K562 (cell line): ENCODE measurements at regions not wholly inside any gene's neighbourhood (a gene's known extent, or its start where the extent isn't known, plus 50 kb on each side); places are given as distances from the start of the nearest gene placed in this dataset.

ENCODE experiments used
- ATAC-seq: fragments of 200-7000 bp; cut with Tn5 transposase; 3 replicates; pipeline ENCODE4 v1.9.1; 2020; ENCODE audit warnings: moderate library complexity
- BruUV-seq: library from RNA; stranded (reverse); fragments of 400-500 nt; replicated peaks from 2 replicates; lab custom pipeline; 2021; lab: Mats Ljungman, UMichigan
- CTCF ChIA-PET: fragments of 300-600 bp; formaldehyde crosslinking; extraction: SDS; loops from one replicate; lab custom pipeline; 2021; ENCODE audit warnings: low intra/inter-chr PET ratio; lab: Yijun Ruan, JAX
- POLR2A ChIA-PET: fragments of 300-600, 350-650 bp; sonication (Branson Sonifier 250); formaldehyde crosslinking; extraction: SDS; loops from one replicate; lab custom pipeline; 2021; ENCODE audit warnings: antibody characterized with exemption, inconsistent platforms; lab: Yijun Ruan, JAX
- DNase-seq, 4 experiments: peaks; one replicate each; pipeline versions ENCODE4 v3.0.0 to v3.0.0-alpha.2; 2011 to 2018; ENCODE audit warnings: low spot score in 3 of 4, mixed read lengths in 3 of 4; ENCODE audit errors: extremely low read depth in 1 of 4
- FAIRE-seq: peaks from 2 replicates; lab custom pipeline; 2011; peaks lifted over from hg19 to GRCh38; lab: Jason Lieb, UNC
- H2AFZ ChIP-seq: 2 replicates; pipeline ENCODE4 v1.6.0; 2011; ENCODE audit warnings: low read depth, low read length, control low read depth, inconsistent platforms
- H3K27ac ChIP-seq: fragments of 200-600 bp; 3 replicates; pipeline ENCODE4 v1.8.0; 2011; ENCODE audit warnings: low read depth, mild to moderate bottlenecking, control low read depth, inconsistent platforms, low read length, moderate library complexity, mixed read lengths; ENCODE audit errors: extremely low read depth
- H3K27me3 ChIP-seq, 2 experiments: fragments of 300-600 bp in 1 of 2; 2 replicates in 1 of 2; 3 replicates in 1 of 2; pipeline versions ENCODE4 v1.6.0 to v1.8.0; 2011; ENCODE audit warnings: inconsistent platforms in 2 of 2, low read length in 2 of 2, mild to moderate bottlenecking in 1 of 2, mixed read lengths in 1 of 2, moderate library complexity in 1 of 2; ENCODE audit not compliant: control insufficient read depth in 2 of 2, insufficient read depth in 2 of 2
- H3K36me3 ChIP-seq: fragments of 300-600 bp; 3 replicates; pipeline ENCODE4 v1.8.0; 2011; ENCODE audit warnings: mild to moderate bottlenecking, low read length, inconsistent platforms; ENCODE audit not compliant: control insufficient read depth, insufficient read depth
- H3K4me1 ChIP-seq, 2 experiments: fragments of 200-600 bp in 1 of 2; replicated peaks in 1 of 2; 2 replicates in 1 of 2; 3 replicates in 1 of 2; pipeline versions ENCODE4 v1.5.1 to v1.8.0; 2011; ENCODE audit warnings: inconsistent platforms in 2 of 2, low read length in 2 of 2, mild to moderate bottlenecking in 1 of 2, mixed read lengths in 1 of 2, moderate library complexity in 1 of 2; ENCODE audit not compliant: control insufficient read depth in 2 of 2, insufficient read depth in 2 of 2
- H3K4me2 ChIP-seq: 2 replicates; pipeline ENCODE4 v1.6.1; 2011; ENCODE audit warnings: low read length, control low read depth, inconsistent platforms, mixed read lengths; ENCODE audit not compliant: insufficient read depth
- H3K4me3 ChIP-seq: fragments of 200-600 bp; sonication (generic), shearing (Covaris generic); 2 replicates; pipeline ENCODE4 v1.5.1; 2016; ENCODE audit warnings: control low read depth, inconsistent platforms
- H3K79me2 ChIP-seq: fragments of 200-600 bp; 3 replicates; pipeline ENCODE4 v1.8.0; 2011; ENCODE audit warnings: low read length, inconsistent platforms; ENCODE audit not compliant: control insufficient read depth, insufficient read depth
- H3K9ac ChIP-seq, 2 experiments: 2 replicates each; pipeline versions ENCODE4 v1.6.0 to v1.6.1; 2011; ENCODE audit warnings: low read depth in 2 of 2, low read length in 2 of 2, control low read depth in 1 of 2, inconsistent platforms in 1 of 2, mild to moderate bottlenecking in 1 of 2, mixed read lengths in 1 of 2; ENCODE audit not compliant: insufficient read depth in 1 of 2
- H3K9me1 ChIP-seq: one replicate; pipeline ENCODE4 v1.6.0; 2011; ENCODE audit warnings: inconsistent platforms, mild to moderate bottlenecking, low read length, moderate library complexity; ENCODE audit not compliant: control insufficient read depth, insufficient read depth
- H3K9me3 ChIP-seq: replicated peaks from 2 replicates; pipeline ENCODE4 v1.5.1; 2011; ENCODE audit warnings: low read depth, low read length, inconsistent platforms; ENCODE audit not compliant: control insufficient read depth, insufficient read depth
- H4K20me1 ChIP-seq: replicated peaks from 2 replicates; pipeline ENCODE4 v1.6.1; 2011; ENCODE audit warnings: low read length, inconsistent platforms, mixed read lengths; ENCODE audit not compliant: control insufficient read depth, insufficient read depth
- ADNP ChIP-seq: fragments of 200-800 bp; sonication (Bioruptor generic); IDR thresholded peaks from 2 replicates; pipeline ENCODE4 v1.6.1; 2016; ENCODE audit warnings: missing genetic modification characterization, missing compliant biosample characterization
- CBX5 ChIP-seq: IDR thresholded peaks from 2 replicates; pipeline ENCODE4 v1.6.1; 2014; ENCODE audit warnings: low read depth, borderline replicate concordance
- ETV5 ChIP-seq: sonication (generic); formaldehyde crosslinking; IDR thresholded peaks from 2 replicates; pipeline ENCODE4 v1.4.0; 2020; ENCODE audit warnings: low read depth, mild to moderate bottlenecking, missing genetic modification reagents
- HDAC2 ChIP-seq: fragments of 450-650 bp; IDR thresholded peaks from 2 replicates; pipeline ENCODE4 v1.6.1; 2016; ENCODE audit warnings: mild to moderate bottlenecking
- HIVEP1 ChIP-seq: fragments of 250-450 bp; sonication (Bioruptor Pico); IDR thresholded peaks from 2 replicates; pipeline ENCODE4 v1.4.0; 2020; ENCODE audit warnings: mild to moderate bottlenecking
- PML ChIP-seq: IDR thresholded peaks from 2 replicates; pipeline ENCODE4 v1.6.1; 2012; ENCODE audit warnings: low read length, inconsistent platforms
- TARDBP ChIP-seq: fragments of 450-650 bp; IDR thresholded peaks from 2 replicates; pipeline ENCODE4 v1.6.1; 2016
- WGBS: fragments of 100-300 bp; shearing (Covaris generic); methylation state at CpG from one replicate; pipeline ENCODE4 v1.1.6; 2016; ENCODE audit warnings: low coverage, mixed read lengths; ENCODE audit not compliant: insufficient coverage; ENCODE audit errors: missing lambda C conversion rate; 5-methylcytosine and 5-hydroxymethylcytosine counted together
- in situ Hi-C: fragments of 300-500 bp; cut with MboI; formaldehyde crosslinking; loops from 4 replicates; pipeline ENCODE4 v1.15.0; 2018; ENCODE audit warnings: inconsistent platforms, mixed read lengths
- intact Hi-C: fragments of 100-400 bp; cut with micrococcal nuclease; formaldehyde crosslinking; loops from 2 replicates; pipeline ENCODE4 v1.14.2; 2022
- TF ChIP-seq, protein P1 (sequence below): sonication (generic); formaldehyde crosslinking; IDR thresholded peaks from 2 replicates; pipeline ENCODE4 v1.8.0; 2023; ENCODE audit warnings: mild to moderate bottlenecking, missing genetic modification reagents
- TF ChIP-seq, protein P2 (sequence below): IDR thresholded peaks from 3 replicates; pipeline ENCODE4 v1.6.1; 2011; ENCODE audit warnings: borderline replicate concordance, mild to moderate bottlenecking; ENCODE audit not compliant: insufficient read length, insufficient read depth
- TF ChIP-seq, protein P3 (sequence below): sonication (generic); formaldehyde crosslinking; IDR thresholded peaks from 2 replicates; pipeline ENCODE4 v1.9.0; 2022; ENCODE audit warnings: mild to moderate bottlenecking, missing genetic modification reagents
- TF ChIP-seq, protein P4 (sequence below), 3 experiments: fragments of 200-800 bp in 1 of 3; fragments of 250-450 bp in 1 of 3; fragments of 450-650 bp in 1 of 3; sonication (Bioruptor Pico) in 1 of 3; sonication (Bioruptor generic) in 1 of 3; formaldehyde crosslinking in 1 of 3; IDR thresholded peaks; 2 replicates each; pipeline versions ENCODE4 v1.6.1 to v1.8.0; 2016 to 2022; ENCODE audit warnings: mild to moderate bottlenecking in 2 of 3, missing genetic modification characterization in 2 of 3, missing compliant biosample characterization in 1 of 3, moderate library complexity in 1 of 3

DNA sequence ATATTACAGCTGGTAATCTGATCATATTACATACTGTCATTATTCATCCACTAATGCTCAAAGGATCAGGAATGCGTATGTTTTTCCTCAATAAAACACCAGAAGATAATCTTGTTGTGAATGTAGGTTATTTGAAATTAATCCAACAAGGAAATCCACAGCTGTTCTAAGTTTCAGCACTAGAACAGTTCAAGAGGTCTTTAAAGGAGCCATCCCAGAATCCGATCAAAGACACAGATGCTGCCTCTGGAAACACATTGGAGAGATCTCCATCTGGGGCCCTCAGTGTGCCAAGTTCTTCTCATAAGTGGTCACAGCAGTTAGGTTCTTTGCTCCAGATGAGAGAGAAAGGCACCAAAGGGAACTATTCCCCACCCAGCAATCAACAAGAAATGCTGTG, 1955.1 kb upstream of the RAG2 start:
- ATAC-seq = no peak; the same call in 2 of the 3 replicates
- ChIA-PET CTCF (no interaction called here), POLR2A (no interaction called here)
- H3K4me2 ChIP-seq = no peak overlapping the region
- no peaks in the 10 kb centered on the region for H3K27me3 ChIP-seq
- WGBS = 70% methylated on average over 2 of the region's 2 CpGs
- no peaks in the 10 kb centered on the region for H3K9me3 ChIP-seq
- no peaks in the 10 kb centered on the region for H3K4me1 ChIP-seq
- in situ Hi-C loops (no loop called here), intact Hi-C loops (no loop called here)
- no peaks in the 10 kb centered on the region for H3K36me3 ChIP-seq
- DNase-seq = no peak
- no peak for FAIRE-seq
- H3K9ac ChIP-seq = no peak overlapping the region
- BruUV-seq = no TSS peak
- no peak overlapping the region for H3K27ac ChIP-seq
- no peak overlapping the region for H3K4me3 ChIP-seq
- no peaks in the 10 kb centered on the region for H3K9me1 ChIP-seq
- TF ChIP-seq, protein P1, sequence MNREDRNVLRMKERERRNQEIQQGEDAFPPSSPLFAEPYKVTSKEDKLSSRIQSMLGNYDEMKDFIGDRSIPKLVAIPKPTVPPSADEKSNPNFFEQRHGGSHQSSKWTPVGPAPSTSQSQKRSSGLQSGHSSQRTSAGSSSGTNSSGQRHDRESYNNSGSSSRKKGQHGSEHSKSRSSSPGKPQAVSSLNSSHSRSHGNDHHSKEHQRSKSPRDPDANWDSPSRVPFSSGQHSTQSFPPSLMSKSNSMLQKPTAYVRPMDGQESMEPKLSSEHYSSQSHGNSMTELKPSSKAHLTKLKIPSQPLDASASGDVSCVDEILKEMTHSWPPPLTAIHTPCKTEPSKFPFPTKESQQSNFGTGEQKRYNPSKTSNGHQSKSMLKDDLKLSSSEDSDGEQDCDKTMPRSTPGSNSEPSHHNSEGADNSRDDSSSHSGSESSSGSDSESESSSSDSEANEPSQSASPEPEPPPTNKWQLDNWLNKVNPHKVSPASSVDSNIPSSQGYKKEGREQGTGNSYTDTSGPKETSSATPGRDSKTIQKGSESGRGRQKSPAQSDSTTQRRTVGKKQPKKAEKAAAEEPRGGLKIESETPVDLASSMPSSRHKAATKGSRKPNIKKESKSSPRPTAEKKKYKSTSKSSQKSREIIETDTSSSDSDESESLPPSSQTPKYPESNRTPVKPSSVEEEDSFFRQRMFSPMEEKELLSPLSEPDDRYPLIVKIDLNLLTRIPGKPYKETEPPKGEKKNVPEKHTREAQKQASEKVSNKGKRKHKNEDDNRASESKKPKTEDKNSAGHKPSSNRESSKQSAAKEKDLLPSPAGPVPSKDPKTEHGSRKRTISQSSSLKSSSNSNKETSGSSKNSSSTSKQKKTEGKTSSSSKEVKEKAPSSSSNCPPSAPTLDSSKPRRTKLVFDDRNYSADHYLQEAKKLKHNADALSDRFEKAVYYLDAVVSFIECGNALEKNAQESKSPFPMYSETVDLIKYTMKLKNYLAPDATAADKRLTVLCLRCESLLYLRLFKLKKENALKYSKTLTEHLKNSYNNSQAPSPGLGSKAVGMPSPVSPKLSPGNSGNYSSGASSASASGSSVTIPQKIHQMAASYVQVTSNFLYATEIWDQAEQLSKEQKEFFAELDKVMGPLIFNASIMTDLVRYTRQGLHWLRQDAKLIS (CRISPR knock-in tag) = no peak
- no peak for TF ChIP-seq HIVEP1 (CRISPR knock-in tag)
- no peak for TF ChIP-seq HDAC2
- TF ChIP-seq, protein P2, sequence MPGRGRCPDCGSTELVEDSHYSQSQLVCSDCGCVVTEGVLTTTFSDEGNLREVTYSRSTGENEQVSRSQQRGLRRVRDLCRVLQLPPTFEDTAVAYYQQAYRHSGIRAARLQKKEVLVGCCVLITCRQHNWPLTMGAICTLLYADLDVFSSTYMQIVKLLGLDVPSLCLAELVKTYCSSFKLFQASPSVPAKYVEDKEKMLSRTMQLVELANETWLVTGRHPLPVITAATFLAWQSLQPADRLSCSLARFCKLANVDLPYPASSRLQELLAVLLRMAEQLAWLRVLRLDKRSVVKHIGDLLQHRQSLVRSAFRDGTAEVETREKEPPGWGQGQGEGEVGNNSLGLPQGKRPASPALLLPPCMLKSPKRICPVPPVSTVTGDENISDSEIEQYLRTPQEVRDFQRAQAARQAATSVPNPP = no peak
- no peak for TF ChIP-seq PML
- no peak for TF ChIP-seq TARDBP
- no peak for TF ChIP-seq CBX5
- no peak for TF ChIP-seq ADNP (tag)
- TF ChIP-seq, protein P3, sequence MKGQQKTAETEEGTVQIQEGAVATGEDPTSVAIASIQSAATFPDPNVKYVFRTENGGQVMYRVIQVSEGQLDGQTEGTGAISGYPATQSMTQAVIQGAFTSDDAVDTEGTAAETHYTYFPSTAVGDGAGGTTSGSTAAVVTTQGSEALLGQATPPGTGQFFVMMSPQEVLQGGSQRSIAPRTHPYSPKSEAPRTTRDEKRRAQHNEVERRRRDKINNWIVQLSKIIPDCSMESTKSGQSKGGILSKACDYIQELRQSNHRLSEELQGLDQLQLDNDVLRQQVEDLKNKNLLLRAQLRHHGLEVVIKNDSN (CRISPR knock-in tag) = no peak
- TF ChIP-seq ETV5 (CRISPR knock-in tag) = no peak
- TF ChIP-seq, protein P4, sequence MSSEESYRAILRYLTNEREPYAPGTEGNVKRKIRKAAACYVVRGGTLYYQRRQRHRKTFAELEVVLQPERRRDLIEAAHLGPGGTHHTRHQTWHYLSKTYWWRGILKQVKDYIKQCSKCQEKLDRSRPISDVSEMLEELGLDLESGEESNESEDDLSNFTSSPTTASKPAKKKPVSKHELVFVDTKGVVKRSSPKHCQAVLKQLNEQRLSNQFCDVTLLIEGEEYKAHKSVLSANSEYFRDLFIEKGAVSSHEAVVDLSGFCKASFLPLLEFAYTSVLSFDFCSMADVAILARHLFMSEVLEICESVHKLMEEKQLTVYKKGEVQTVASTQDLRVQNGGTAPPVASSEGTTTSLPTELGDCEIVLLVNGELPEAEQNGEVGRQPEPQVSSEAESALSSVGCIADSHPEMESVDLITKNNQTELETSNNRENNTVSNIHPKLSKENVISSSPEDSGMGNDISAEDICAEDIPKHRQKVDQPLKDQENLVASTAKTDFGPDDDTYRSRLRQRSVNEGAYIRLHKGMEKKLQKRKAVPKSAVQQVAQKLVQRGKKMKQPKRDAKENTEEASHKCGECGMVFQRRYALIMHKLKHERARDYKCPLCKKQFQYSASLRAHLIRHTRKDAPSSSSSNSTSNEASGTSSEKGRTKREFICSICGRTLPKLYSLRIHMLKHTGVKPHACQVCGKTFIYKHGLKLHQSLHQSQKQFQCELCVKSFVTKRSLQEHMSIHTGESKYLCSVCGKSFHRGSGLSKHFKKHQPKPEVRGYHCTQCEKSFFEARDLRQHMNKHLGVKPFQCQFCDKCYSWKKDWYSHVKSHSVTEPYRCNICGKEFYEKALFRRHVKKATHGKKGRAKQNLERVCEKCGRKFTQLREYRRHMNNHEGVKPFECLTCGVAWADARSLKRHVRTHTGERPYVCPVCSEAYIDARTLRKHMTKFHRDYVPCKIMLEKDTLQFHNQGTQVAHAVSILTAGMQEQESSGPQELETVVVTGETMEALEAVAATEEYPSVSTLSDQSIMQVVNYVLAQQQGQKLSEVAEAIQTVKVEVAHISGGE (CRISPR knock-in tag; IDR thresholded peaks at IDR 0.05) = no peak
- H2AFZ ChIP-seq = peak overlapping the region; percentile 36; the same call in 1 of the 2 replicates
- H4K20me1 ChIP-seq = no peaks in the 10 kb centered on the region
- no peaks in the 10 kb centered on the region for H3K79me2 ChIP-seq
